KMS-11 (cell line): ENCODE measurements at regions not wholly inside any gene's neighbourhood (a gene's known extent, or its start where the extent isn't known, plus 50 kb on each side); places are given as distances from the start of the nearest gene placed in this dataset.
A peak's percentile ranks its signal among the peaks of the same experiment; 100 is the strongest.

Source experiments
- H2AFZ ChIP-seq: fragments of 200-600 bp; sonication (generic); 2 replicates; pipeline ENCODE4 v1.6.1; 2016; ENCODE audit warnings: antibody characterized with exemption, mixed run types, low read depth
- H3K27ac ChIP-seq: fragments of 200-600 bp; sonication (generic); 2 replicates; pipeline ENCODE4 v1.6.1; 2016; ENCODE audit warnings: mild to moderate bottlenecking, mixed run types
- H3K27me3 ChIP-seq: fragments of 200-600 bp; sonication (generic); 2 replicates; pipeline ENCODE4 v1.6.1; 2017; ENCODE audit warnings: mild to moderate bottlenecking, low read depth, mixed run types, moderate library complexity; ENCODE audit not compliant: insufficient read depth
- H3K36me3 ChIP-seq: fragments of 200-600 bp; sonication (generic); 2 replicates; pipeline ENCODE4 v1.6.1; 2017; ENCODE audit warnings: mild to moderate bottlenecking, mixed run types; ENCODE audit not compliant: insufficient read depth
- H3K4me1 ChIP-seq: fragments of 200-600 bp; sonication (generic); 2 replicates; pipeline ENCODE4 v1.6.1; 2016; ENCODE audit warnings: mild to moderate bottlenecking, low read depth, mixed run types; ENCODE audit not compliant: poor library complexity, severe bottlenecking
- H3K4me2 ChIP-seq: fragments of 200-600 bp; sonication (generic); 2 replicates; pipeline ENCODE4 v1.7.0; 2016; ENCODE audit warnings: mild to moderate bottlenecking, mixed run types
- H3K4me3 ChIP-seq: fragments of 200-600 bp; sonication (generic); IDR thresholded peaks from 2 replicates; pipeline ENCODE4 v1.6.1; 2017; ENCODE audit warnings: low read depth, low read length, mixed read lengths; ENCODE audit not compliant: insufficient read depth
- H3K79me2 ChIP-seq: fragments of 200-600 bp; sonication (generic); 2 replicates; pipeline ENCODE4 v1.6.1; 2016; ENCODE audit warnings: low read depth, mixed run types; ENCODE audit not compliant: insufficient read depth
- H3K9ac ChIP-seq: fragments of 200-600 bp; sonication (generic); 2 replicates; pipeline ENCODE4 v1.6.1; 2016; ENCODE audit warnings: mild to moderate bottlenecking, mixed run types
- H4K20me1 ChIP-seq: fragments of 200-600 bp; sonication (generic); 2 replicates; pipeline ENCODE4 v1.6.1; 2016; ENCODE audit warnings: mild to moderate bottlenecking, mixed run types; ENCODE audit not compliant: insufficient read depth
- TF ChIP-seq, protein P1 (sequence below): fragments of 200-600 bp; sonication (generic); conservative IDR thresholded peaks from 2 replicates; pipeline ENCODE4 v1.6.1; 2017; ENCODE audit warnings: low read depth, mild to moderate bottlenecking, antibody characterized with exemption, low read length, moderate library complexity, mixed read lengths

DNA sequence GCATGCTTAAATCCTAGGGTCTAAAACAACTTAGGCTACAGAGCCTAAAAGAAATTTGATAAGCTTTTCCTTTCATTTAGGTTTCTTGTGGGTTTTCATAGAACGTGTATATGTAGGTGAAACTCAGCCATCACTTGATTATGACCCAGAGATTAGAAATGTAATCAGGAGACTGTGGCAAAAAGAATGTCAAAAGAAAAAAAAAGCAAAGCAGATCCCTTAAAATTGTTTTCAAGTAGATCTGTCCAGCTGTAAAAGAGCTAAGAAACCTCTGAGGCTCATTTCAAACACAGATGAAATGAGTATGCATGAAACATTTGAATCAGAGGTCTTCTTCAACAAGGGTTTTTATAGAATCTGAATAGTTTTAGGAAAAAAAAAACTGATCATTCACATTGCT is 341.3 kb upstream of the PRDM1 start:
- Histone ChIP-seq H4K20me1 (no peaks in the 10 kb centered on the region), H3K4me1 (peaks cover 24% of the 10 kb centered on the region), H3K36me3 (no peaks in the 10 kb centered on the region), H3K27ac (no peak overlapping the region), H2AFZ (no peak overlapping the region), H3K4me2 (no peak overlapping the region), H3K4me3 (no peak overlapping the region), H3K27me3 (no peaks in the 10 kb centered on the region), H3K9ac (no peak overlapping the region), H3K79me2 (no peaks in the 10 kb centered on the region)
- TF ChIP-seq, protein P1, sequence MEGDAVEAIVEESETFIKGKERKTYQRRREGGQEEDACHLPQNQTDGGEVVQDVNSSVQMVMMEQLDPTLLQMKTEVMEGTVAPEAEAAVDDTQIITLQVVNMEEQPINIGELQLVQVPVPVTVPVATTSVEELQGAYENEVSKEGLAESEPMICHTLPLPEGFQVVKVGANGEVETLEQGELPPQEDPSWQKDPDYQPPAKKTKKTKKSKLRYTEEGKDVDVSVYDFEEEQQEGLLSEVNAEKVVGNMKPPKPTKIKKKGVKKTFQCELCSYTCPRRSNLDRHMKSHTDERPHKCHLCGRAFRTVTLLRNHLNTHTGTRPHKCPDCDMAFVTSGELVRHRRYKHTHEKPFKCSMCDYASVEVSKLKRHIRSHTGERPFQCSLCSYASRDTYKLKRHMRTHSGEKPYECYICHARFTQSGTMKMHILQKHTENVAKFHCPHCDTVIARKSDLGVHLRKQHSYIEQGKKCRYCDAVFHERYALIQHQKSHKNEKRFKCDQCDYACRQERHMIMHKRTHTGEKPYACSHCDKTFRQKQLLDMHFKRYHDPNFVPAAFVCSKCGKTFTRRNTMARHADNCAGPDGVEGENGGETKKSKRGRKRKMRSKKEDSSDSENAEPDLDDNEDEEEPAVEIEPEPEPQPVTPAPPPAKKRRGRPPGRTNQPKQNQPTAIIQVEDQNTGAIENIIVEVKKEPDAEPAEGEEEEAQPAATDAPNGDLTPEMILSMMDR, result no peak

DNA sequence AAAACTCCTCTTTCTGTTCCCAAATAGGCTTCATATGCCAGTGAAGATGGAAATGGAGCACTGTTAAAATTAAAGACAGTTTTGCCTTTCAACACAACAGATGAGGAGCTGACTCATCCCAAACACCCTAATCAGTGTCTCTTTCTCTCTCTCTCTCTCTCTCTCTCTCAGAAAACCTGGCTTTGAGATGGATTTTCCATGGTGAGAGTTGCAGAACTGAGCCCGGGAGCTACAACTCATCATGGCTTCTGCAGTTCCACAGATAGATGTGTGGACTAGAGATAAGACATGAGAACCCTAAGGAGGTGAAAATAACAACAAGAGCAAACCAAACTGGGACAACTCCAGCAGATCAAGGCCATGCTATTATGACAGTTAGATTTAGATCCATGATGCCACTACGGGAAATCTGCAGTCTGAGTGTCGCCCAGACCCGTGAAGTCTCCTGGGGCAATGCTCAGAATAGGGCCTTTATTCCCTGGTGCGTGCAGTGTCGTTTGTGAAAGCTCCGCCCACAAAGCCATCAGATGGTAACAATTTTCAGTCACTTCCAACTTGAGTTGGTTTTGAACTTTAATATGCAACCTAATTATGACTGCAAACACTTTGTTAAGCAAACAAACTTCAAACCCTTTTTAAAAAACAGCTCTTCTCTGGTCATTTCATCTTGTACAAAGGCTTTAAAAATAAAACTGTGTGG is 338.2 kb upstream of the PREP start:
- Histone ChIP-seq H3K36me3 (no peaks in the 10 kb centered on the region), H3K4me1 (peaks cover 14% of the 10 kb centered on the region), H3K9ac (no peak overlapping the region), H3K27ac (no peak overlapping the region), H4K20me1 (no peaks in the 10 kb centered on the region), H3K79me2 (no peaks in the 10 kb centered on the region), H3K4me3 (no peak overlapping the region), H2AFZ (no peak overlapping the region), H3K4me2 (no peak overlapping the region), H3K27me3 (no peaks in the 10 kb centered on the region)
- TF ChIP-seq, protein P1, result no peak

DNA sequence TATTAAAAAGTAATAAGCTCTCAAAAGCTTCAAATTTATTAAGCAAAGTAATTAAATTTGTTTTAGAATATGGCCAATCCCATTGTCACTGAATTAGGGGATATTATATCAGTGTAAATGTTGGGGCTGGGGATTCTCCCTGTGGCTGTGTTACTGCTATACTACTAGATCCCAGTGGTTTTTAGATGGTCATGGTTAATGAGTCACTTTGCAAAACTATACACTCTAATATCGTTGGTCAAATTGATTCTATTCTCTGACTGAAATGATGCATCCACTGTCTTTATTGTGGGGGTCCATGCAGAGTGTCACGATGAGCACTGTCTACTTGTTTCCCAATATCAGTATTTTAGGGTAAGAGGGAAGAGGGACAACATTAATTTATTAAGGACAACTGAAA is 336.9 kb upstream of the PREP start:
- peaks cover 4% of the 10 kb centered on the region for H3K4me1 ChIP-seq
- H3K9ac ChIP-seq, result no peak overlapping the region
- no peak overlapping the region for H3K4me3 ChIP-seq
- TF ChIP-seq, protein P1, result no peak
- H3K79me2 ChIP-seq, result no peaks in the 10 kb centered on the region
- H3K27ac ChIP-seq, result no peak overlapping the region
- no peaks in the 10 kb centered on the region for H3K36me3 ChIP-seq
- H2AFZ ChIP-seq, result no peak overlapping the region
- H4K20me1 ChIP-seq, result no peaks in the 10 kb centered on the region
- no peak overlapping the region for H3K4me2 ChIP-seq
- no peaks in the 10 kb centered on the region for H3K27me3 ChIP-seq

DNA sequence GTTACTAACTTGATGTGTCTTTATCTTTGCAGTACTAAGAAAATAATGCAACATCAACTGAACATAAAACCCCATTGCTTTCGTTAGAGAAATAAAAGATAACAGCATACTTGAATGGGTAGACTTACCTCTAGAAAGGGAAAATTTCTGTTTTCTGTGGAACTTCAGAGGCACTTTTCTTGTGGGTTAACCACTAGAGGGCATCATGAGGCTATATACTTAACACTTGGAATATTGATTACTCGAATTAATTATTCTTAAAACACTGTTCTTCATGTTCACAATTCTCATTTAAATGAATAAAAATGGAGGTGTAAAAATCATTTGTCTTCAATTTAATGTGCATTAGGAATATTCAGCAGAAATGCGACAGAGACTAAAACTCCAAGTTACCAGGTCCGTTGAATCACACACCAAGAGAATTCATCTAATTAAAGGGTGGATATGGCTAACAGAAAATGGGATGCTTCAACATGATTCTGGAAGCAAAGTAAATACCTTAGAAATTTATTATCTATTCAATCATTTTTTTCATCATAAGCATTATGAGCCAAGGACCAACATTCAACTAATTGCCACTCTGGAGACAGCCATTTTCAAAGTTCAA is 330.8 kb upstream of the PREP start:
- no peaks in the 10 kb centered on the region for H3K36me3 ChIP-seq

More for the DNA sequence above, 330.8 kb upstream of the PREP start:
- H2AFZ ChIP-seq, result no peak overlapping the region
- H3K4me3 ChIP-seq, result no peak overlapping the region
- no peak overlapping the region for H3K27ac ChIP-seq
- no peaks in the 10 kb centered on the region for H3K79me2 ChIP-seq
- no peaks in the 10 kb centered on the region for H4K20me1 ChIP-seq
- TF ChIP-seq, protein P1, result peak; percentile 81
- no peaks in the 10 kb centered on the region for H3K27me3 ChIP-seq
- no peak overlapping the region for H3K4me2 ChIP-seq
- no peak overlapping the region for H3K9ac ChIP-seq
- no peaks in the 10 kb centered on the region for H3K4me1 ChIP-seq
